GM23338 (cell line): ENCODE measurements at regions not wholly inside any gene's neighbourhood (a gene's known extent, or its start where the extent isn't known, plus 50 kb on each side); places are given as distances from the start of the nearest gene placed in this dataset.

Source experiments
- ATAC-seq: fragments of 200-7000 bp; cut with Tn5 transposase; 3 replicates; pipeline ENCODE4 v1.9.1; 2020
- DNase-seq: peaks from one replicate; pipeline ENCODE4 v3.0.0-alpha.2; 2015; ENCODE audit warnings: low spot score
- H2AFZ ChIP-seq: fragments of 200-600 bp; sonication (generic); 2 replicates; pipeline ENCODE4 v1.8.0; 2016; ENCODE audit warnings: antibody characterized with exemption, mild to moderate bottlenecking, moderate library complexity
- H3F3A ChIP-seq: fragments of 200-600 bp; sonication (generic); replicated peaks from 2 replicates; pipeline ENCODE4 v1.8.0; 2017; ENCODE audit warnings: antibody characterized with exemption, mixed run types, low read depth
- H3K27ac ChIP-seq: fragments of 200-600 bp; sonication (generic); 2 replicates; pipeline ENCODE4 v1.6.1; 2016; ENCODE audit warnings: low read depth
- H3K27me3 ChIP-seq: fragments of 200-600 bp; sonication (generic); 2 replicates; pipeline ENCODE4 v1.8.0; 2016; ENCODE audit warnings: mild to moderate bottlenecking, mixed run types, moderate library complexity; ENCODE audit not compliant: insufficient read depth
- H3K36me3 ChIP-seq: fragments of 200-600 bp; sonication (generic); 2 replicates; pipeline ENCODE4 v1.8.0; 2016; ENCODE audit warnings: mild to moderate bottlenecking; ENCODE audit not compliant: insufficient read depth
- H3K4me1 ChIP-seq: fragments of 200-600 bp; sonication (generic); 2 replicates; pipeline ENCODE4 v1.8.0; 2016; ENCODE audit warnings: mild to moderate bottlenecking, moderate library complexity; ENCODE audit not compliant: insufficient read depth
- H3K4me2 ChIP-seq: fragments of 200-600 bp; sonication (generic); 2 replicates; pipeline ENCODE4 v1.7.1; 2017; ENCODE audit warnings: mixed run types
- H3K4me3 ChIP-seq: fragments of 200-600 bp; sonication (generic); 2 replicates; pipeline ENCODE4 v1.6.1; 2016; ENCODE audit warnings: mixed run types
- H3K79me2 ChIP-seq: fragments of 200-600 bp; sonication (generic); replicated peaks from 2 replicates; pipeline ENCODE4 v1.8.0; 2017; ENCODE audit warnings: mild to moderate bottlenecking; ENCODE audit not compliant: insufficient read depth
- H3K9me2 ChIP-seq: fragments of 200-600 bp; sonication (generic); 2 replicates; pipeline ENCODE4 v1.8.0; 2017; ENCODE audit not compliant: insufficient read depth
- H4K20me1 ChIP-seq: fragments of 200-600 bp; sonication (generic); replicated peaks from 2 replicates; pipeline ENCODE4 v1.8.0; 2017; ENCODE audit warnings: mild to moderate bottlenecking; ENCODE audit not compliant: insufficient read depth
- H3K27ac Mint-ChIP-seq: 2 replicates; pipeline ENCODE4 v1.8.0; 2020; ENCODE audit warnings: inconsistent platforms, mild to moderate bottlenecking, moderate library complexity, mixed read lengths
- H3K27me3 Mint-ChIP-seq: 3 replicates; pipeline ENCODE4 v1.8.0; 2022; ENCODE audit warnings: low read depth, mild to moderate bottlenecking, moderate library complexity, mixed read lengths, inconsistent platforms; ENCODE audit not compliant: insufficient read depth, poor library complexity
- H3K36me3 Mint-ChIP-seq: 3 replicates; pipeline ENCODE4 v1.8.0; 2021; ENCODE audit warnings: low read depth, mild to moderate bottlenecking, inconsistent platforms, moderate library complexity, mixed read lengths
- H3K4me1 Mint-ChIP-seq: 3 replicates; pipeline ENCODE4 v1.8.0; 2020; ENCODE audit warnings: mild to moderate bottlenecking, inconsistent platforms, mixed read lengths
- H3K4me3 Mint-ChIP-seq: 3 replicates; pipeline ENCODE4 v1.8.0; 2021; ENCODE audit warnings: moderate library complexity, mild to moderate bottlenecking, inconsistent platforms, mixed read lengths
- H3K9me3 Mint-ChIP-seq: 3 replicates; pipeline ENCODE4 v1.8.0; 2020; ENCODE audit warnings: moderate library complexity, mild to moderate bottlenecking, inconsistent platforms, mixed read lengths
- CREB1 ChIP-seq: fragments of 250-450 bp; sonication (Bioruptor Pico); IDR thresholded peaks from 2 replicates; pipeline ENCODE4 v1.5.0; 2020; ENCODE audit warnings: low read depth, mild to moderate bottlenecking, moderate library complexity
- EZH2 ChIP-seq: fragments of 200-600 bp; sonication (generic); IDR thresholded peaks from one replicate; pipeline ENCODE4 v1.8.0; 2017; ENCODE audit warnings: antibody characterized with exemption, mild to moderate bottlenecking, low read depth; ENCODE audit not compliant: unreplicated experiment
- EZH2phosphoT487 ChIP-seq: fragments of 200-600 bp; sonication (generic); IDR thresholded peaks from one replicate; pipeline ENCODE4 v1.8.1; 2018; ENCODE audit warnings: antibody characterized with exemption; ENCODE audit not compliant: unreplicated experiment
- NANOG ChIP-seq: IDR thresholded peaks from 2 replicates; pipeline ENCODE4 v1.6.1; 2016; ENCODE audit warnings: antibody characterized with exemption, borderline replicate concordance
- POLR2AphosphoS5 ChIP-seq: IDR thresholded peaks from 2 replicates; pipeline ENCODE4 v1.6.1; 2016; ENCODE audit warnings: antibody characterized with exemption, low read depth
- REST ChIP-seq: IDR thresholded peaks from one replicate; pipeline ENCODE4 v1.6.1; 2018; ENCODE audit warnings: antibody characterized with exemption; ENCODE audit not compliant: unreplicated experiment
- STAT1 ChIP-seq: IDR thresholded peaks from one replicate; pipeline ENCODE4 v1.6.1; 2016; ENCODE audit warnings: antibody characterized with exemption; ENCODE audit not compliant: unreplicated experiment
- ZNF114 ChIP-seq: fragments of 250-450 bp; sonication (Bioruptor Pico); IDR thresholded peaks from 2 replicates; pipeline ENCODE4 v1.5.0; 2020; ENCODE audit warnings: mild to moderate bottlenecking, moderate library complexity
- ZNF462 ChIP-seq: fragments of 250-450 bp; sonication (Bioruptor Pico); IDR thresholded peaks from 2 replicates; pipeline ENCODE4 v1.5.0; 2020; ENCODE audit warnings: mild to moderate bottlenecking, moderate library complexity
- TF ChIP-seq, protein P1 (sequence below): IDR thresholded peaks from 2 replicates; pipeline ENCODE4 v1.6.1; 2016; ENCODE audit warnings: antibody characterized with exemption

GRCh38 chr7:3107889-3108570 is 64.4 kb upstream of the CARD11 start:
- DNase-seq, result no peak
- H3K4me3 Mint-ChIP-seq, result no peak overlapping the region
- peaks cover 3% of the 10 kb centered on the region for H3K9me3 Mint-ChIP-seq
- no peak overlapping the region for H3K4me2 ChIP-seq
- no peaks in the 10 kb centered on the region for H3K36me3 Mint-ChIP-seq
- ATAC-seq, result no peak
- H2AFZ ChIP-seq, result no peak overlapping the region
- no peak overlapping the region for H3K27ac Mint-ChIP-seq
- H3K27me3 Mint-ChIP-seq, result peaks cover 3% of the 10 kb centered on the region
- no peaks in the 10 kb centered on the region for H4K20me1 ChIP-seq
- no peaks in the 10 kb centered on the region for H3K27me3 ChIP-seq
- H3K9me2 ChIP-seq, result no peaks in the 10 kb centered on the region
- H3K4me1 ChIP-seq, result no peaks in the 10 kb centered on the region
- H3K4me3 ChIP-seq, result no peak overlapping the region
- 0 out of 3 replicates have a peak, but pooled peaks cover 3% of the 10 kb centered on the region for H3K4me1 Mint-ChIP-seq
- no peaks in the 10 kb centered on the region for H3F3A ChIP-seq
- no peak overlapping the region for H3K27ac ChIP-seq
- TF ChIP-seq STAT1 (no peak), POLR2AphosphoS5 (no peak), NANOG (no peak)
- no peaks in the 10 kb centered on the region for H3K79me2 ChIP-seq
- no peaks in the 10 kb centered on the region for H3K36me3 ChIP-seq

- H3K4me1 Mint-ChIP-seq, result 0 out of 3 replicates have a peak, but pooled peaks cover 3% of the 10 kb centered on the region
- Histone ChIP-seq H3F3A (no peaks in the 10 kb centered on the region), H3K27ac (no peak overlapping the region), H3K9me2 (no peaks in the 10 kb centered on the region), H3K27me3 (no peaks in the 10 kb centered on the region), H3K4me2 (no peak overlapping the region), H3K4me3 (no peak overlapping the region), H3K79me2 (no peaks in the 10 kb centered on the region), H4K20me1 (no peaks in the 10 kb centered on the region), H3K4me1 (no peaks in the 10 kb centered on the region), H2AFZ (no peak overlapping the region), H3K36me3 (no peaks in the 10 kb centered on the region)
- no peak overlapping the region for H3K4me3 Mint-ChIP-seq
- H3K36me3 Mint-ChIP-seq, result no peaks in the 10 kb centered on the region
- peaks cover 6% of the 10 kb centered on the region for H3K9me3 Mint-ChIP-seq
- peaks cover 3% of the 10 kb centered on the region for H3K27me3 Mint-ChIP-seq
- H3K27ac Mint-ChIP-seq, result no peak overlapping the region
- DNase-seq (no peak), ATAC-seq (no peak)
- TF ChIP-seq ZNF462 (CRISPR knock-in tag), result no peak
- no peak for TF ChIP-seq REST
- no peak for TF ChIP-seq CREB1 (CRISPR knock-in tag)
- TF ChIP-seq EZH2phosphoT487, result no peak
- TF ChIP-seq ZNF114 (CRISPR knock-in tag), result no peak
- no peak for TF ChIP-seq STAT1
- no peak for TF ChIP-seq EZH2
- TF ChIP-seq, protein P1, sequence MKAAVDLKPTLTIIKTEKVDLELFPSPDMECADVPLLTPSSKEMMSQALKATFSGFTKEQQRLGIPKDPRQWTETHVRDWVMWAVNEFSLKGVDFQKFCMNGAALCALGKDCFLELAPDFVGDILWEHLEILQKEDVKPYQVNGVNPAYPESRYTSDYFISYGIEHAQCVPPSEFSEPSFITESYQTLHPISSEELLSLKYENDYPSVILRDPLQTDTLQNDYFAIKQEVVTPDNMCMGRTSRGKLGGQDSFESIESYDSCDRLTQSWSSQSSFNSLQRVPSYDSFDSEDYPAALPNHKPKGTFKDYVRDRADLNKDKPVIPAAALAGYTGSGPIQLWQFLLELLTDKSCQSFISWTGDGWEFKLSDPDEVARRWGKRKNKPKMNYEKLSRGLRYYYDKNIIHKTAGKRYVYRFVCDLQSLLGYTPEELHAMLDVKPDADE, result no peak
Observed at GRCh38 chr7:3109311-3109915, 65.7 kb upstream of the CARD11 start.
